H9 (cell line): ENCODE measurements at regions not wholly inside any gene's neighbourhood (a gene's known extent, or its start where the extent isn't known, plus 50 kb on each side); places are given as distances from the start of the nearest gene placed in this dataset.

Experiments used
- DNase-seq: peaks from one replicate; pipeline ENCODE4 v3.0.0-alpha.2; 2017
- H2AFZ ChIP-seq: one replicate; pipeline ENCODE4 v1.6.1; 2013; ENCODE audit warnings: mild to moderate bottlenecking, low read length, control low read depth, moderate library complexity
- H2AK5ac ChIP-seq: 2 replicates; pipeline ENCODE4 v1.6.1; 2013; ENCODE audit warnings: low read length, control low read depth, mixed read lengths; ENCODE audit not compliant: insufficient read length
- H2BK120ac ChIP-seq: one replicate; pipeline ENCODE4 v1.6.1; 2013; ENCODE audit warnings: low read depth, mild to moderate bottlenecking, low read length, control low read depth, inconsistent platforms; ENCODE audit not compliant: poor library complexity, severe bottlenecking
- H2BK12ac ChIP-seq: 2 replicates; pipeline ENCODE4 v1.6.1; 2013; ENCODE audit warnings: low read length, control low read depth, mixed read lengths, low read depth; ENCODE audit not compliant: insufficient read length
- H2BK15ac ChIP-seq: 2 replicates; pipeline ENCODE4 v1.6.1; 2013; ENCODE audit warnings: low read depth, low read length, control low read depth
- H2BK20ac ChIP-seq: one replicate; pipeline ENCODE4 v1.6.1; 2013; ENCODE audit warnings: low read depth, mild to moderate bottlenecking, low read length, control low read depth, inconsistent platforms; ENCODE audit not compliant: poor library complexity, severe bottlenecking
- H2BK5ac ChIP-seq: 2 replicates; pipeline ENCODE4 v1.6.1; 2013; ENCODE audit warnings: low read length, control low read depth, mixed read lengths; ENCODE audit not compliant: insufficient read length
- H3K14ac ChIP-seq: 2 replicates; pipeline ENCODE4 v1.6.1; 2013; ENCODE audit warnings: low read length, control low read depth; ENCODE audit not compliant: insufficient read depth
- H3K18ac ChIP-seq: 2 replicates; pipeline ENCODE4 v1.6.1; 2013; ENCODE audit warnings: low read depth, mild to moderate bottlenecking, mixed read lengths, low read length, control low read depth; ENCODE audit not compliant: insufficient read length
- H3K23ac ChIP-seq: 2 replicates; pipeline ENCODE4 v1.6.1; 2013; ENCODE audit warnings: low read length, control low read depth, mixed read lengths, low read depth; ENCODE audit not compliant: insufficient read length
- H3K23me2 ChIP-seq: 2 replicates; pipeline ENCODE4 v1.6.1; 2013; ENCODE audit warnings: low read depth, mild to moderate bottlenecking, mixed read lengths, low read length, control low read depth; ENCODE audit not compliant: insufficient read length, poor library complexity, severe bottlenecking
- H3K27ac ChIP-seq: 2 replicates; pipeline ENCODE4 v1.5.1; 2013; ENCODE audit warnings: low read length, control low read depth, mixed read lengths, low read depth; ENCODE audit not compliant: insufficient read length
- H3K27me3 ChIP-seq: 2 replicates; pipeline ENCODE4 v1.6.1; 2013; ENCODE audit warnings: low read length, control low read depth, inconsistent platforms; ENCODE audit not compliant: insufficient read depth
- H3K4ac ChIP-seq: 2 replicates; pipeline ENCODE4 v1.6.1; 2013; ENCODE audit warnings: low read depth, mild to moderate bottlenecking, control low read depth, inconsistent platforms, low read length, moderate library complexity
- H3K4me1 ChIP-seq: 2 replicates; pipeline ENCODE4 v1.6.1; 2013; ENCODE audit warnings: low read length, control low read depth, inconsistent platforms; ENCODE audit not compliant: insufficient read depth
- H3K4me2 ChIP-seq: 2 replicates; pipeline ENCODE4 v1.6.1; 2013; ENCODE audit warnings: low read length, control low read depth, mixed read lengths; ENCODE audit not compliant: insufficient read length, insufficient read depth
- H3K56ac ChIP-seq: 2 replicates; pipeline ENCODE4 v1.6.1; 2013; ENCODE audit warnings: low read depth, mild to moderate bottlenecking, mixed read lengths, low read length, control low read depth; ENCODE audit not compliant: insufficient read length
- H3K79me1 ChIP-seq: 2 replicates; pipeline ENCODE4 v1.6.1; 2013; ENCODE audit warnings: low read depth, mild to moderate bottlenecking, moderate library complexity, low read length, control low read depth, inconsistent platforms; ENCODE audit not compliant: insufficient read depth, poor library complexity, severe bottlenecking
- H3K79me2 ChIP-seq: 2 replicates; pipeline ENCODE4 v1.6.1; 2013; ENCODE audit warnings: low read length, control low read depth, inconsistent platforms; ENCODE audit not compliant: insufficient read depth
- H3K9ac ChIP-seq: 2 replicates; pipeline ENCODE4 v1.6.1; 2013; ENCODE audit warnings: low read length, control low read depth, mixed read lengths; ENCODE audit not compliant: insufficient read length; ENCODE audit errors: extremely low read depth
- H3K9me3 ChIP-seq: one replicate; pipeline ENCODE4 v1.6.1; 2013; ENCODE audit warnings: low read depth, low read length, inconsistent platforms; ENCODE audit not compliant: control insufficient read depth
- H3T11ph ChIP-seq: one replicate; pipeline ENCODE4 v1.6.1; 2013; ENCODE audit warnings: mild to moderate bottlenecking, low read length, control low read depth, inconsistent platforms
- H4K20me1 ChIP-seq: one replicate; pipeline ENCODE4 v1.6.1; 2013; ENCODE audit not compliant: control insufficient read depth, insufficient read length, insufficient read depth
- H4K5ac ChIP-seq: 2 replicates; pipeline ENCODE4 v1.6.1; 2013; ENCODE audit warnings: low read depth, mild to moderate bottlenecking, mixed read lengths, low read length, control low read depth; ENCODE audit not compliant: insufficient read length
- H4K8ac ChIP-seq: replicated peaks from 2 replicates; pipeline ENCODE4 v1.6.1; 2013; ENCODE audit warnings: low read length, control low read depth, mixed read lengths, low read depth; ENCODE audit not compliant: insufficient read length
- H4K91ac ChIP-seq: 2 replicates; pipeline ENCODE4 v1.6.1; 2013; ENCODE audit warnings: low read depth, mild to moderate bottlenecking, moderate library complexity, mixed read lengths, low read length, control low read depth; ENCODE audit not compliant: insufficient read length
- H3K27ac Mint-ChIP-seq, 3 experiments: 2 replicates in 2 of 3; 3 replicates in 1 of 3; pipeline ENCODE4 v1.8.0; 2020 to 2021; ENCODE audit warnings: mixed read lengths in 3 of 3, mild to moderate bottlenecking in 1 of 3, moderate library complexity in 1 of 3
- H3K27me3 Mint-ChIP-seq: 2 replicates; pipeline ENCODE4 v1.8.0; 2021; ENCODE audit warnings: low read depth, mild to moderate bottlenecking, moderate library complexity, mixed read lengths
- H3K36me3 Mint-ChIP-seq, 3 experiments: 2 replicates in 2 of 3; 3 replicates in 1 of 3; pipeline ENCODE4 v1.8.0; 2020 to 2021; ENCODE audit warnings: low read depth in 3 of 3, mixed read lengths in 3 of 3; ENCODE audit not compliant: insufficient read depth in 1 of 3
- H3K4me1 Mint-ChIP-seq, 2 experiments: 2 replicates each; pipeline ENCODE4 v1.8.0; 2020; ENCODE audit warnings: mixed read lengths in 2 of 2
- H3K4me3 Mint-ChIP-seq, 2 experiments: 2 replicates in 1 of 2; 3 replicates in 1 of 2; pipeline ENCODE4 v1.8.0; 2020 to 2021; ENCODE audit warnings: mild to moderate bottlenecking in 2 of 2, mixed read lengths in 2 of 2, moderate library complexity in 1 of 2
- H3K9me3 Mint-ChIP-seq, 2 experiments: 2 replicates in 1 of 2; 3 replicates in 1 of 2; pipeline ENCODE4 v1.8.0; 2020; ENCODE audit warnings: mild to moderate bottlenecking in 2 of 2, mixed read lengths in 2 of 2, moderate library complexity in 1 of 2
- WGBS: extraction: QIAGEN DNeasy Blood & Tissue Kit; methylation state at CpG from one replicate; pipeline ENCODE4 v1.1.7; 2013; ENCODE audit warnings: missing lambda C conversion rate, low lambda C conversion rate, mixed read lengths; ENCODE audit not compliant: insufficient read length; ENCODE audit errors: extremely low coverage; 5-methylcytosine and 5-hydroxymethylcytosine counted together
- TF ChIP-seq, protein P1 (sequence below): fragments of 200-600 bp; sonication (generic); conservative IDR thresholded peaks from 3 replicates; pipeline ENCODE4 v1.8.0; 2021; ENCODE audit warnings: antibody characterized with exemption, mild to moderate bottlenecking

DNA sequence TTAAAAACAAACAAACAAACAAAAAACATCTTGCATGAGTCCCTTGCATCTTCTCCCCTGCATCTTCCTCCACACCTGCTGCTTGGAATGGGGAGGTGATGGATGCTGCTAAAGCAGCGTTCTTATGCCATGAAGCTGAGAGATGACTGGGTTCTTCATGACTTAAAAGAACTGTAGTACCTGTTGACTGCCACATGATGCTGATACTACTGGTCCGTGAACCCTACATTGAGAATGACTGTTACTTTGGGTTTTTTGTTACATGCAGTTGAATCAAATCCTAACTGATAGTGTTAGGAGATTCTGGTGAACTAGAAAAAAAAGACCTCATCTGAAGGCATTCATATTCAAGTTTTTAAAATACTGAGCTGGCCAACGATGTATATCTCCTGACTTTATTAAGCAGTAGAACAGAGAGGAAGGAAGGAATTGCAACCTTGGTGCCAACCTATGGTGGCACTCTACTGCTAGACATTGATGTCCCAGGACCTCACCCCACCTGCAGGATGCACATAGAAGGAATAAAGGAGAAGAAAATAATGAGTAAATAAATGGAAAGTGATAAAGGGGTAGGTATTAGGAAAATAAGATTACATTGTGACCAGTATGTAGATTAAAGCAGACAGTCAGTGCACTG, 63.2 kb upstream of the SPAG16 start:
- no peak overlapping the region for H3K4me2 ChIP-seq
- Mint-ChIP-seq H3K27ac (no peak overlapping the region), H3K36me3 (no peaks in the 10 kb centered on the region), H3K4me3 (no peak overlapping the region), H3K27me3 (no peaks in the 10 kb centered on the region), H3K9me3 (no peaks in the 10 kb centered on the region), H3K4me1 (peaks cover 9% of the 10 kb centered on the region in 2 experiments)
- H2BK120ac ChIP-seq, result no peak overlapping the region
- no peak overlapping the region for H3K18ac ChIP-seq
- no peak overlapping the region for H3K27ac ChIP-seq
- H3K4ac ChIP-seq, result no peak overlapping the region
- no peak overlapping the region for H4K5ac ChIP-seq
- no peaks in the 10 kb centered on the region for H3K27me3 ChIP-seq
- H3K9ac ChIP-seq, result no peak overlapping the region
- no peak overlapping the region for H2BK15ac ChIP-seq
- no peak overlapping the region for H3K23ac ChIP-seq
- no peak overlapping the region for H3K14ac ChIP-seq
- H3K79me2 ChIP-seq, result no peaks in the 10 kb centered on the region
- no peak overlapping the region for H2BK12ac ChIP-seq
- H4K91ac ChIP-seq, result no peak overlapping the region
- no peaks in the 10 kb centered on the region for H3K23me2 ChIP-seq
- no peak overlapping the region for H2AK5ac ChIP-seq
- H3T11ph ChIP-seq, result no peak overlapping the region
- no peak overlapping the region for H3K56ac ChIP-seq
- TF ChIP-seq, protein P1, sequence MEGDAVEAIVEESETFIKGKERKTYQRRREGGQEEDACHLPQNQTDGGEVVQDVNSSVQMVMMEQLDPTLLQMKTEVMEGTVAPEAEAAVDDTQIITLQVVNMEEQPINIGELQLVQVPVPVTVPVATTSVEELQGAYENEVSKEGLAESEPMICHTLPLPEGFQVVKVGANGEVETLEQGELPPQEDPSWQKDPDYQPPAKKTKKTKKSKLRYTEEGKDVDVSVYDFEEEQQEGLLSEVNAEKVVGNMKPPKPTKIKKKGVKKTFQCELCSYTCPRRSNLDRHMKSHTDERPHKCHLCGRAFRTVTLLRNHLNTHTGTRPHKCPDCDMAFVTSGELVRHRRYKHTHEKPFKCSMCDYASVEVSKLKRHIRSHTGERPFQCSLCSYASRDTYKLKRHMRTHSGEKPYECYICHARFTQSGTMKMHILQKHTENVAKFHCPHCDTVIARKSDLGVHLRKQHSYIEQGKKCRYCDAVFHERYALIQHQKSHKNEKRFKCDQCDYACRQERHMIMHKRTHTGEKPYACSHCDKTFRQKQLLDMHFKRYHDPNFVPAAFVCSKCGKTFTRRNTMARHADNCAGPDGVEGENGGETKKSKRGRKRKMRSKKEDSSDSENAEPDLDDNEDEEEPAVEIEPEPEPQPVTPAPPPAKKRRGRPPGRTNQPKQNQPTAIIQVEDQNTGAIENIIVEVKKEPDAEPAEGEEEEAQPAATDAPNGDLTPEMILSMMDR, result peak; percentile 23; the same call in 1 of the 3 replicates
- no peaks in the 10 kb centered on the region for H3K4me1 ChIP-seq
- no peaks in the 10 kb centered on the region for H3K9me3 ChIP-seq
- no peak overlapping the region for H2BK20ac ChIP-seq
- no peak overlapping the region for H2AFZ ChIP-seq
- H4K20me1 ChIP-seq, result no peaks in the 10 kb centered on the region
- no peak overlapping the region for H2BK5ac ChIP-seq
- no peaks in the 10 kb centered on the region for H3K79me1 ChIP-seq
- WGBS, result no CpG with 5 or more reads among the region's 3 CpGs
- no peak overlapping the region for H4K8ac ChIP-seq
- DNase-seq, result no peak
